Fibroblast of villous mesenchyme (primary cell): ENCODE measurements at regions not wholly inside any gene's neighbourhood (a gene's known extent, or its start where the extent isn't known, plus 50 kb on each side); places are given as distances from the start of the nearest gene placed in this dataset.
A peak's percentile ranks its signal among the peaks of the same experiment; 100 is the strongest.

Experiments used
- DNase-seq: peaks from one replicate; pipeline ENCODE4 v3.0.0-alpha.2; 2010; ENCODE audit warnings: low read depth
- H3K4me3 ChIP-seq: 2 replicates; pipeline ENCODE4 v1.5.1; 2011; ENCODE audit warnings: low read depth, mild to moderate bottlenecking, low read length
- CTCF ChIP-seq: IDR thresholded peaks from 2 replicates; pipeline ENCODE4 v1.5.1; 2012; ENCODE audit warnings: low read depth, mild to moderate bottlenecking, low read length; ENCODE audit not compliant: insufficient read depth

DNA sequence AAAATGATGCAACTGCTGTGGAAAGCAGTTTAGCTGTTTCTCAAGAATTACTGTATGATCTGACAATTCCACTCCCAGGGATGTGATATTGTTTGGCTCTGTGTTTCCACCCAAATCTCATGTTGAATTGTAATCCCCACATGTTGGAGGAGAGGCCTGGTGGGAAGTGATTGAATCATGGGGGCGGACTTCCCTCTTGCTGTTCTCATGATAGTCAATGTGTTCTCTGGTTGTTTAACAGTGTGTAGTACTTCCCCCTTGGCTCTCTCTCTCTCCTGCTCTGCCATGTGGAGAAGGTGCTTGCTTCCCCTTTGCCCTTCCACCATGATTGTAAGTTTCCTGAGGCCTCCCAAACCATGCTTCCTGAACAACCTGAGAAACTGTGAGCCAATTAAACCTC is 93.4 kb upstream of the CPM start:
- H3K4me3 ChIP-seq, result no peak overlapping the region
- DNase-seq, result no peak
- no peak for TF ChIP-seq CTCF

- DNase-seq, result no peak
- no peak for TF ChIP-seq CTCF
- H3K4me3 ChIP-seq, result no peak overlapping the region
Measured at GRCh38 chr12:69027411-69027881, 94.5 kb upstream of the CPM start.

GRCh38 chr12:69028941-69029729 is 96.2 kb upstream of the CPM start:
- H3K4me3 ChIP-seq, result no peak overlapping the region
- DNase-seq, result peak; percentile 19
- TF ChIP-seq CTCF, result no peak

DNA sequence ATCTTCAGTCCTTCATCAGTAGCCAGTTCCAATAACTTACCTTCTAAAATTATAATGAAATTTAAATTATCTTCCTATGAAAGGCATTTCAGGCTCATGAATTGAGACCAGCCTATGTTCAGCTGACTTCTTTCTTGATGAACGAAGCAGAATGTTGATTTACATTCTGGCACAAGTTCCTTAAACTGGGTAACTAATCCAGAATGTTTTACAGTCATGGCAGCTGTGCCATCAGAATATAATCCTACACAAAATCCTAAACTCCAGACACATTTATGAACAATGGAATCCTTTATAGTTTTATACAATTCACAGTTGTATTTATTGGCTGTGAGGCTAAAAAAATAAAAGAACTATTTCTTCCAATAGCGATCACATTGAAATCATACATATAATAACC is 97.3 kb upstream of the CPM start:
- no peak overlapping the region for H3K4me3 ChIP-seq
- no peak for TF ChIP-seq CTCF
- DNase-seq, result no peak

DNA sequence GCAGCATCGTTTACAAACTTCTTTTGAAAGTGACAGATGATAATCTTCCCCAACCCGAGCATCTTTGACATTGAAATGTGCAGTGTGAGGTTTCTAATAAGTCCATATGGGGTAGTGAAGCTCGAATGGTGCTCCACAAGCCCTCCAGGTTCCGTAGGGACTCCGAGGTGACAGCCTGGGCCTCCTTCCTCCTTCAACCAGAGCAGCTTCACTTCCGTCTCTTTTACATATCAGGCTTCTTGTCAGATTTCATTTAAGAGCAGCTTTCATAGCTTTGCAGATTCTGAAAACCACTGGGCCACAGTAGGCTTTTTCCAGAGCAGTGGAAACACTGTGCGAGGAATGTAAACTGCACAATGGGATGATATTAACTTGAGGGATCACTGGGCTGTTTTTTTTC is 103.6 kb upstream of the CPM start:
- DNase-seq, result no peak
- H3K4me3 ChIP-seq, result no peak overlapping the region
- no peak for TF ChIP-seq CTCF

- no peak for DNase-seq
- no peak overlapping the region for H3K4me3 ChIP-seq
- TF ChIP-seq CTCF, result no peak
Measured at GRCh38 chr12:69036999-69037398, 104.0 kb upstream of the CPM start.

DNA sequence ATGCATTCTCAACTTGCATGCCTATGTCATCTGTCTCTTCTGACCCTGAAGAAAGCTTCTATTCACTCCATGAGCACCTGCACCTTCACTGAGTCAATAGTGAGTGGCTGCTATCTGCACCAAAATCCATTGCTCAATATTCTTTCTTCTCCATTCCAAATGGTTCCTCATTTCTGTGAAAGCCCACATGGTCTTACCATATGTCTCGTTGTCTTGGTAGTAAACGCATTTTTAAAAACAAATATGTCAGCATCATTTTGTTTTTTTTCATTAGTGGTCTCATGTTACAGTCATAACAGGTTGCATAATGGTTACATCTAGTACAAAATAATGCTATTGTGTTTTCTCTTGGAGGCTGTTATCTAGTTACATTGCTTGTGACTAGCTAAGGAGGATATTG is 106.9 kb upstream of the CPM start:
- peak; percentile 51 for DNase-seq
- H3K4me3 ChIP-seq, result no peak overlapping the region
- TF ChIP-seq CTCF, result no peak
